NCI-H510A (cell line): ENCODE measurements at regions not wholly inside any gene's neighbourhood (a gene's known extent, or its start where the extent isn't known, plus 50 kb on each side); places are given as distances from the start of the nearest gene placed in this dataset.

Experiments
- DNase-seq: peaks from one replicate; lab custom pipeline; 2025; lab: John Stamatoyannopoulos, UW

- no peak for DNase-seq
These were observed 128.3 kb upstream of the NUDT7 start for GRCh38 chr16:77594057-77594456.

- DNase-seq: no peak
These were observed 127.3 kb upstream of the NUDT7 start for GRCh38 chr16:77594799-77595596.

GRCh38 chr16:77596261-77596660 is 126.1 kb upstream of the NUDT7 start:
- no peak for DNase-seq

- DNase-seq: no peak
These were observed 122.4 kb upstream of the NUDT7 start for GRCh38 chr16:77599793-77600415.

GRCh38 chr16:77600555-77600954 is 121.8 kb upstream of the NUDT7 start:
- no peak for DNase-seq

GRCh38 chr16:77603656-77604055 is 118.7 kb upstream of the NUDT7 start:
- no peak for DNase-seq

GRCh38 chr16:77610496-77610895 is 111.8 kb upstream of the NUDT7 start:
- no peak for DNase-seq

GRCh38 chr16:77611386-77611785 is 110.9 kb upstream of the NUDT7 start:
- DNase-seq: no peak

- DNase-seq: no peak
These were observed 109.7 kb upstream of the NUDT7 start for GRCh38 chr16:77612596-77612995.

- no peak for DNase-seq
These were observed 109.2 kb upstream of the NUDT7 start for GRCh38 chr16:77613095-77613494.

- no peak for DNase-seq
These were observed 104.8 kb upstream of the NUDT7 start for GRCh38 chr16:77617553-77617952.

GRCh38 chr16:77617996-77618395 is 104.3 kb upstream of the NUDT7 start:
- DNase-seq: no peak

- no peak for DNase-seq
These were observed 103.4 kb upstream of the NUDT7 start for GRCh38 chr16:77618951-77619350.

- DNase-seq: no peak
These were observed 98.2 kb upstream of the NUDT7 start for GRCh38 chr16:77624085-77624484.

GRCh38 chr16:77636615-77637014 is 85.7 kb upstream of the NUDT7 start:
- no peak for DNase-seq

- no peak for DNase-seq
These were observed 84.4 kb upstream of the NUDT7 start for GRCh38 chr16:77637940-77638339.

- DNase-seq: no peak
These were observed 79.1 kb upstream of the NUDT7 start for GRCh38 chr16:77643176-77643575.

- DNase-seq: no peak
These were observed 76.5 kb upstream of the NUDT7 start for GRCh38 chr16:77645764-77646163.

- no peak for DNase-seq
These were observed 74.6 kb upstream of the NUDT7 start for GRCh38 chr16:77647726-77648125.

- no peak for DNase-seq
These were observed 71.6 kb upstream of the NUDT7 start for GRCh38 chr16:77650761-77651160.

- DNase-seq: no peak
These were observed 69.9 kb upstream of the NUDT7 start for GRCh38 chr16:77652399-77652798.

- no peak for DNase-seq
These were observed 65.3 kb upstream of the NUDT7 start for GRCh38 chr16:77657016-77657415.

- DNase-seq: no peak
These were observed 62.0 kb upstream of the NUDT7 start for GRCh38 chr16:77660311-77660710.

GRCh38 chr16:77662246-77662645 is 60.1 kb upstream of the NUDT7 start:
- no peak for DNase-seq
